GM19468 (cell line): ENCODE measurements at regions not wholly inside any gene's neighbourhood (a gene's known extent, or its start where the extent isn't known, plus 50 kb on each side); places are given as distances from the start of the nearest gene placed in this dataset.
"Not testable (repeated sequence)": the region's sequence is repeated elsewhere in the genome, so short reads cannot be mapped to it uniquely, and the experiment has no call there.

ENCODE experiments used
- ATAC-seq: cut with Tn5 transposase; IDR thresholded peaks from one replicate; pipeline ENCODE4 v1.9.1; 2021; ENCODE audit warnings: mild to moderate bottlenecking, moderate library complexity, moderate number of reproducible peaks; ENCODE audit not compliant: unreplicated experiment; ENCODE audit errors: extremely low read depth

DNA sequence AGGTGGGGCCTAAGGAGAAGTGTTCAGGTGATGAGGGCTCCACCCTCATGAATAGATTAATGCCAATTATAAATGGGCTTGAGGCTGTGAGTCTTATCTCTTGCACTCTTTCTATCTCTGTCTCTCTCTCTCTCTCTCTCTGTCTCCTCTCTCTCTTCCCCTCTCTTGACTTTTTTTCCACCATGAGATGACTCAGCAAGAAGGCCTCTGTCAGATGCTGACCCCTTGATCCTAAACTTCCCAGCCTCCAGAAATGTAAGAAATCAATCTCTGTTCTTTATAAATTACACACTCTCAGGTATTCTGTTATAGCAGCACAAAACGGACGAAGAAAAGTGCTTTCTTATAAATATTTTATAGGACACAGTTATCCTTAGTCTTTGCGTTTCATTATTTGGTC is 184.9 kb upstream of the PCDH7 start:
- no peak for ATAC-seq

DNA sequence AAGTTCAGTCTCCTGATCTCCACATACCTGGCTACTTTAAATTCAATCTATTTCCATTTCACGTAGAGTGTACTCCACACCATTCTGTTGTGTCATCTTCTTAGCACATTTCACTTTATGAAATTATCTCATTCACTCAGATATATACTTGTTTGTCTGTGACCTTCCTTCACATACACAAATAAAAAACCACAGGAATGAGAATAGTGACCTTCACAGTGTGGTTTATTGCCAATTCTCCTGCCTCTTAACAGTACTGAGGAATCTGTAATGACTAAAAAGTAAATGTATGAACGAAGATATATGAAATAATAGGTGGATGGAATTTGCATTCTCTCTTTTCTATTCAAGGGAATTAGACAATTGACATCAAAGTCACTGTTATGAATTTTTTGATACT is 183.9 kb upstream of the PCDH7 start:
- ATAC-seq = no peak

DNA sequence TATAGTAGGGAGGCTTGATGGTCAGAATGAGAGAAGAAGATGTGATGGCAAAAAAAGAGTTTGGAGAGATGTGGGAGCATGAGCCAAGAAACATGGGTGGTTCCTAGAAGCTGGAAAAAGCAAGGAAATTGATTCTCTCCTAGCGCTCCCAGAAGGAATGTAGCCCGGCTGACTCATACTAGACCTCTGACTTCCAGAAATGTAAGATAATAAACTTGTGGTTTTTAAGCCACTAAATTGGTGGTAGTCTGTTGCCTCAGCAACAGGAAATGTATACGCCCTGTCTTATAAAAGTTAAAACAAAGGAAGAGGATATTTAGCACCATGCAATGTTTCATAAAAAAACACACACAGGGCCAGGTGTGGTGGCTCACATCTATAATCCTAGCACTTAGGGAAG is 182.7 kb upstream of the PCDH7 start:
- ATAC-seq = no peak

DNA sequence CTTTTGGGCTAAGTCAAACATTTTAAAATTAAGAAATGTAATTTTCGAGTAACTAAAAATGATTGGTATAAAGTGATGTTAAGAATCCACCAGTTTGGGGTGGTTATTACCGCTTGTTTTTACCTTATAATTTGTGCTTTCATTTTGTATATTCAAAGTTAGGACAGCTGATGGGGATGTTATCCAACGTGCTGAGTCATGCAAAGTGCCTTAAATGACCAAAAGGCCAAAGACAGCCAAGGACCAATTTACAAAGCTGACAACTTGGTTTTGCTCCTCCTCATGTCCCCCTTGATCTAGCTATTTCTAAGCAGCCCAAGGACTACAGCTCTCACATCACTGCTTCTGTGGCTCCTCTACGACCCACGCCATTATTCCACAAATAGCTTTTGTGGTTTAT is 181.4 kb upstream of the PCDH7 start:
- ATAC-seq = no peak

DNA sequence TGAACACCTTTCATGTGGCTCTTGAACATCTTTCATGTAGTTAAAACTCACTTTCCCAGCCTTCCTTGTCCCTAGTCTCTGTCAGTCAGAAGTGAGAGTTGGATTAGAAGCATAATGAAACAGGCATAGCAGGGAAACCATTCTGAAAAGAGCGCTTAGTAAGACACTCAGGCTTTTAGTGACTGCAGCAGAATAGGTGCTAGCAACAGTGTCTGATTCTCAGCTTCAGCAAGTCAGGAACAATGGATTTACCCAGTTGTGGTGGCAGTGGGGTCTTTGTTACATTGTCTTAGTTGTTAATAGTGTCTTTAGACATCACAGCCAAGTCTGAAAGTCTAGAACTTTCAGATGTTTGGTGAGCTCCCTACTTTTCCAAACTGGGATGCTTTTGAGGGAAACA is 177.1 kb upstream of the PCDH7 start:
- ATAC-seq = no peak

DNA sequence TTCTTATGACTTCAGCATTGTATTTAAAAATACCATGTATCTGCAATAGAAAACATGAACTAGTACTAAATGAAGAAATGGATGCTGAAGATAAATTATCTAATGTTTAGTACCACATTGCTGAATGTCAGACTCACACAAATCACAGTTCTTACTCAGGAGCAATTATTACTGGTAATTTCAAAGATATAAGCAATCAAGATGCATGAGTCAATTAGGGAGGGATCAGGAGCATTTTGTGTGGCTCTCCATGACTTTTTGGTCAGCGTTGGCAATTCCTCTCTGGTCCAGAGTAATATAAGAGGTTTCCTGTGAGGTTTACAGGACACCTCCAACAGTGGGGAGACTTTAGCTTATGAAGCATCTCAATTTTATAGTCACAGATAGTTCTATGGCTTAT is 167.0 kb upstream of the PCDH7 start:
- ATAC-seq = no peak

DNA sequence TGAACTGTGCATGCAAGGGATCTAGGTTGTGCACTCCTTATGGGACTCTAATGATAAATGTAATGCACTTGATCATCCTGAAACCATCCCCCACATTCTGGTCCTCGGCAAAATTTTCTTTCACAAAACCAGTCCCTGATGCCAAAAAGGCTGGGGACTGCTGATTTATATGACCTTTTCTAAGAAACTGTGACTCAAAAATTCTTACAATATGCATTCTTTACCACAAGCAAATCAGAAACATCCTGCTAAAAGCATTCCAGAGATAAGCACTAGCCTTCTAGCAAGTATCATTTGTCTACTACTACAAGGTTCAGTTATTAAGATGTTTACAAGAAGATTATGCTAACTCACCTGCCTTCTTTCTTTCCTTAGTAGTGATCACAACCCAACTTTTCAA is 166.5 kb upstream of the PCDH7 start:
- no peak for ATAC-seq

DNA sequence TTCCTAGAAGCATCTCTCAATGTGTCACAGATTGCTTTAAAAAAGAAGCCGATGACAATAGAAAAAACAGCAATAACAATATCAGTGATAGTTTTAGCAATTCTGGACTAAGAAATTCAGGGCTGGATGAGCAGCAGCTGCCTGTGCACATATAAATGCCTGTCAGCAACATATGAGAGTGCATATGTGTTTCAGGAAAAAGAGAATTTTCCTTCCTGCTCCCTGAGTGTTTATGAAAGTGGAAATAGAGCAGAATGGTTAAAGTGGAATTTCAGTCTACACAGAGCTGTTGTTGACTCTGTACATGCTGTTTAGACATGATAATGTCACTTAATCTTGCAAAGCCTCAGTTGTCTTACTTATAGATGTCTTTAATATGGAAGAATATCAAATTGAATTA is 164.4 kb upstream of the PCDH7 start:
- no peak for ATAC-seq

DNA sequence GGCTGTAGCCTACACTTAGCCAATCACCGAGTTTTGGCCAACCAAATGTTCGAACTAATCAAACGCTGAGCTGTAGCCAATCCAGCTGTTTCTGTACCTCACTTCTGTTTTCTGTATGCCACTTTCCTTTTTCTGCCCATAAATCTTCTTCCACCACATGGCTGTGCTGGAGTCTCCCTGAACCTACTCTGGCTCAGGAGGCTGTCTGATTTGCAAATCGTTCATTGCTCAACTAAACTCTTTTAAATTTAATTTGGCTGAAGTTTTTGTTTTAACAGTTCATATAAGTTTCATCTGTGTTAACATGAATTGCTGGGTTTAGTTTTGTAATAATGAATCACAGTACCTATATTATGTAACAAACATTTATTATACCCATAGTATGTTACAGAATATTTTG is 160.7 kb upstream of the PCDH7 start:
- no peak for ATAC-seq

DNA sequence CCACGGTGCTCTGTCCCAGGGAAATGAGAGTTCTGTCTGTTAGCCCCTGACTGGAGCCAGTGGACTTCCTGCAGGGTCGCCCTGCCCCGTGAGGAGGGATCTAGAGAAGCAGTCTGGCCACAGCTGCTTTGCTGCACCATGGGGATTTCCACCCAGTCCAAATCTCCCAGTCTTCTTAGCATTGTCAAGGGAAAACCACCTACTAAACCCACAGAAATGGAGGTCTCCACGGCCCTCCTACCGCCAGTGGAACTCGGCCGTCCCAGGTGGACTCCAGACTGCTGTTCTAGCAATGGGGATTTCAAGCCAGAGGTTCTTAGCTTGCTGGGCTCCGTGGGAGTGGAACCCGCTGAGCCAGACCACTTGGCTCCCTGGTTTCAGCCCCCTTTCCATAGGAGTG is 133.3 kb upstream of the PCDH7 start:
- ATAC-seq = no peak

DNA sequence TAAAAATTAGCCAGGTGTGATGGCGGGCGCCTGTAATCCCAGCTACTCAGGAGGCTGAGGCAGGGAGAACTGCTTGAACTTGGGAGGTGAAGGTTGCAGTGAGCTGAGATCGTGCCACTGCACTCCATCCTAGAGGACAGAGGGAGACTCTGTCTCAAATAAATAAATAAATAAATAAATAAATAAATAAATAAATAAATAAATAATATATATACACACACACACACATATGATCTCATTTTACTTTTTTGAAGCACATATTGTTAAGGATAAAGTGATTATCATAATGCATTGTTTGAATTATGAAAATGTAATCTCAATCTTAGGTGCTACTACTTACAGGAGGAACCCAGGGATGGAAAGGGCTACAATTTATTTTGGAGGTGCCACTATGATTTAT is 130.5 kb upstream of the PCDH7 start:
- not testable (repeated sequence) for ATAC-seq

DNA sequence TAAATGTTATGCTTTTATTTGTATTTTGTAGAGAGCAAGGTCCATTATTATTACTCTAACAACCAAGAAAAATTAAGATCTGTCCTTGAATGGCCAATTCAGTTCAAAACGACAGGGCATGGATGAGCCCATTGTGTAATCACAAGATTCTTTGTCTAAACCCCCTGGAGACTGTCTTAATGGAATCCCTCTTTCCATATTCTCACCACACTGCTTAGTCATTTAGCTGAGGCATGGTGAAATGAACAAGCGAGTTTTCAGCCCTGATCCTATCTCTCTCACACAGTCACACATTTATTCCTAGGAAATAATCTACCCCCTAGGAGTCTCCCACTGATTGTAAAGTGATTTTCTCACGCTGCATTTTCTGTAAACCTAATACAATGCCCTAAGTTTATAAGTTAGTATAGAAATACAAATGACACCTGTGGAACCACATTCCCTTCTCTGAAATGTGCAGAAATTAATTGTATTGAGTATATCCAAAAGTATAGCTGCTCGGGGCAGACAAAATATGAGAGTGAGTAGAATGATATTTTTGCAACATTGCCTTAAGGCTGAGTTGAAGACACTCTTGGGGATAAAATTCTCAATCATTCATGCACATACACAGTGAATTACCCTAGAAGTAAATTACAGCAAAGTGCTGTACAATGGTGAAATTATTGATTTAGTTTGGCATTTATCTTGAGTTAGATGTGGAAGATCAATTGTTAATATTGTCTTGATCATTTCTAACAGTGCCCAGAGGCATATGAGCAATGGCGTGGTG is 119.7 kb upstream of the PCDH7 start:
- ATAC-seq = no peak

DNA sequence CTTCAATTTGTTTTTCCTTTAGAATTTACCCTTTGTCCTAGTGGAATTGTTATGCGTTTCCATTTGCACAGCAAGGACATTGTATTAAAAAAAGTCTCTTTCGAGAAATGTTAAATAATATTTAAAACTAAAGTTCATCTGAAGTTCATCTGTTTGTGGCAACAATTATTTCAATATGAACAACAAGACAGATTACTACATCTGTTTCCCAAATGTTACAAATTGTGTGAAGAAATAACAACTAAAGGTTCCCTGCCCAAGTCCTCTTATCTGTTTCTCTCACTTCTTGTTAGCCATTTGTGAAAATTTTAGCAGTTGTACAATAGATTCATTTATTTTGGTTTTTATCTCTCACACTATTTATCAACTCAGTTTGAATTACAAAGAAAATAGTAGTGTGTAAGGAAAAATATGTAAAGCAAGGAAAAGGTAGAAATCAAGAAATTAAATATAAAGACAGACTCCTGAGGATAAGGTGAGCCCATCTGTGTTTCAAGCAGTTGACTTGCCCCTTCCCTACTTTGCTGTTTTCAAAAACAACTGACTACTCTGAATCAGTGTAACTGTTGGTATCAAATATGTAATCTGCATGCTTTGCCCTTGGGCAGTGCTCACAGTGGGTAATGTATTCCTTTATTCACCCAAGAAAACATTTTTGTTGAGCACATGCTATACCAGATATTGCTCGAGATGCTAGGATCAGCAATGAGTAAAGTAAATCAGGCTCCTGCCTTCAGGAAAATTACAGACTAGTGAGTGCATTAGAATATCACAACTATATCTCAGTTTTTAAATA is 118.9 kb upstream of the PCDH7 start:
- ATAC-seq = no peak

DNA sequence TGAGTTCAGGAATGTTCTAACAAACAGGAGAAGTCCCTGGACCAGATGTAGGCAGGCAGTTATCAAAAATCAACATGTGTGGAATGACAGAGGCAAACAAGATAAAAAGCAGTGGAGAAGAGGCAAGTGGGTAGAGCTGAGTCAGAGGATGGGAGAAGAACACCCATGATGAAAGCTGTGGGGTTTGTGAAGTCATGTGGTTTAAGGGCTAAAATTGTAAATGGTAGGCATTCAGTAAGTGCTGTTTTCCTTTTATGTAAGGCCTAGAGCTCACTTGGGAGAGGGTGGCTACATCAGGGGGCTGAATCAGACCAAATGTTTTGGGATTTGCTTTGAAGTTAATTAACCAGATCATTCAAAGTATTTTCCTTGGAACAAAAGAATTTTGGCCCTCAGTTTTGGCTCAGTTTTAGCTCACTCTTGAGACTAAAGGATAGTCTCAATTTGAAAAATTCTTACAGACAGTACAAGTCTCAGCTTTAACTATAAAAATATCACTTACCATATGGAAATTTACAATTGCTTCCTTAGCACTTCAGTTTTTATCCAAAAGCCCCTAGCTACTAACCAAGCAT is 114.5 kb upstream of the PCDH7 start:
- no peak for ATAC-seq

DNA sequence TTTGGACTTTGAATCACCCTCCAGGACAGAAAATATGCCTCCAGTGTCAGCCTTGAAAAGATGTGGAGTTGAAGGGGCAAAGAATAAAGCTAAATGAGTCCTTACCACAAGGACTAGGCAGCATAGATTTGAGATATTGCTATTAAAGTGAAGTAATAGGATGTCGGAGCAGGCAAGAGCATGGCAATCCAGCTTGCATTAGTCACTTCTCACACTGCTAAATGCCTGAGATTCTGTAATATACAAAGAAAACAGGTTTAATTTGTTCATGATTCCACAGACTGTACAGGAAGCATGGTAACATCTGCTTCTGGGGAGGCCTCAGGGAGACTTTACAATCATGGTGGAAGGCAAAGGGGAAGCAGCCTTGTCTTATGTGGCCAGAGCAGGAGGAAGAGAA is 109.8 kb upstream of the PCDH7 start:
- ATAC-seq = no peak

DNA sequence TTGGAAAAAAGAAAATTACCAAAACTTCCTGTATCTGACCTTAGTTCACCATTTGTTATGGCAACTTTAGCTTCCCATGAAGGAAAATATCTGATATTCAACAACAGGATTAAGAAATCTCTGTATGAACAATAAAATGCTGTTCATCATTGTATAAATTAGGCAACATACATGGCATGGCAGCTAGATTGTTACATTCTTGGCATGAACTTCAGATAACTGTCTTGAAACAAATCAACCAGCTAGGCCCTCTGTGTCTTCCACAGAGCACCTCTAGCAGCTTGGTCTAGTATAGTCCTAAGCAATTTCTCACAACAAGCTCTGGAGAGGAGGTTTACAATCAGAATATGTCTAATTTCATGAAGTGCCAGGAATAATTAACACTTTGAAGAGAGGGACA is 105.4 kb upstream of the PCDH7 start:
- no peak for ATAC-seq

DNA sequence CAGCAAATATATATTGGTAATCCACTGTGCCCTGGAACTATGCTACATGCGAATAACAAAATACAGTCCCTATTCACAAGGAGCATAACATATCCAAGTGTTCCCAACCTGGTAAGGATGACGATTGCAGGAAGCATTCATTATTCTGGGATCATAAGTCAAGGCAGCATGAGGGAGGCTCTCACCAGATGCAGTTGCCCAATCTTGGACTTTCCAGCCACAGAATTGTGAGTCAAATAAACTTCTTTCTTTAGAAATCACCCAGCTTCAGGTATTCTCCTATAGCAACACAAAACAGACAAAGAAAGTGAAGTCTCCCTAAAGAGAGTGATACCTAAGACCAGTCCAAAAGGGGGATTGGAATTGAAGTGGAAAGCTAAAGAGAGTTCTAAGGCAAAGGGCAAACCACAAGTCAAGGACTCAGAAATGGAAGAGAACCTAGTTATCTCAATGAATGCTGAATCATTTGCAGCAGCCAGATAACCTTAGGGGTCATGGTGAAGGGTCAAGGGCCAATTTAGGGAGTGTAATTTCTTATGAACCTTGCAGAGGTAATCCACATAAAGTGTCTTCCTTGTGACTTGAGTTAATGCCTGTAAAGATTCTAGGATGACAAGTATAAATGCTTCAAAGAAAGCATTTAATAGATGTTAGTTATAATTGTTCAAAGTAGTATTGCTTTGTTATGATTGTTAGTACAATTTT is 103.1 kb upstream of the PCDH7 start:
- no peak for ATAC-seq

DNA sequence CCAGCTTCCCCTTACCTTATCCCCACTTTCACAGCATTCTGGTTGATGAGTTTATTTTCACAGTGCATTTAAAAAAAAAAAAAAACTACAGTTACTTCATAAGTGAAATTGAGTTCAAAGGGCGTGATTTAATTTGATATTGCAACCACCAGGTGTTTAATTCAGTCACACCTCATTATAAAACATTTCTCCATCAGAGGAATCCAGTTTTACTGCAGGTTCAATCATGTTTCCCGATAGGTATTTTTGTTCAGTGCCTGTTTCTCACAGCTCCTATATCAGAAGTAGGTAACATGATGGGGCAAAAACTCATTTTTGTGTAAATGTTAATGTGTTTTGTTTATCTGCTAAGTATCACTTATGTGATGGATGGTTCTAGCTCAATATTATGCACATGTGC is 102.3 kb upstream of the PCDH7 start:
- ATAC-seq = no peak

DNA sequence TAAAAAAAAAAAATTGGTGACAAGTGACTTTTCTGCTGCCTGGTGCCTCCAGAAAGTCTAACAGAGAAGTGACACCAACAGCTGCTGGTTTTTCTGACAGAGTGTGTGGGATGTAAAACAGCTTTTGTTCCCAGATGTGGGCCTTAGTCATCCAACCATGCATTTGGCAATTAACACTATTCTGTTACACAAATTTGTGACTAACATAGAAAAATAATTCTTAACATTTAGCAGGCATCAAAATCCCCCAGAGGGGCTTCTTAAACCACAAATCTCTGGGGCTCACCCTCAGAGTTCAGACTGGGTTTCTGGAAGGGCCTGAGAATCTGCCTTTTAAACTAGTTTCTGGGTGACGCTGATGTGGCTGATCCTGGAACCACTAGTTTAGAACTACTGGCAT is 100.5 kb upstream of the PCDH7 start:
- ATAC-seq = no peak

DNA sequence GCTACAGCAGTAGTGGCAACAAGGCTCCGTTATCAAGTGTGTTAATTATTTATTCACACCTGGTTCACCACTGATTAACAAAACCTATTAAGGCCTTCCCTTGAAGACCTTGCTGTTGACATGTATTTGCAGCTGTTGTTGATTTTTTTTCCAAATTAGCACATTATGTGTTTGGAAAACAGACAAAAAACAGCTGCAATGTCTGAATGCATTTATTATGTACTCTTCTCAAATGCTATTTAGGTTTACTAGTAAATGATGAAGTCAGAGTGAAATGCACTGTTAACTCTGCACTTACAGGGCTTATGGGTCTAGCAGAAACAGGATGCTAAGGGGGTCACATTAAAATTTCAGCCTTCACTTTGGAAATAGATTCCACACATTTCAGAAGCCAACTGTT is 99.5 kb upstream of the PCDH7 start:
- ATAC-seq = no peak

DNA sequence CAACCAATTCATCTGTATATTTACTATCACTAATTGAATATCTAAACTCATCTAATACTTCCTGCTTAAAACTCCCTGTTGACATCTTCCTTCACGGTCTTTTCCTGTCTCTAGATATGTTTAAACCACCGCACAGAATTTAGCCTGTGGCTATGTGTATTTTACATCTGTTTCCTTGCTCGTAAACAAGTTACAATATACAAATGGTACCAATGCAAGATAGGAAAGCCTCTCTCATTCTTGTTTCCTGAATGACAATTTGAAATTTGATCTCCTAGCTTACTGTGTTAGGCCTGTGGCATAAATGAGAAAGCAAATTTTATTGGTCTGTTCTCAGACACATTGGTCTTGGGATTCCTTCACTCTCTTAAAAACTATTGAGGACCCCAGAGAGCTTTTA is 89.7 kb upstream of the PCDH7 start:
- ATAC-seq = no peak
